NB4 (cell line): ENCODE measurements at regions not wholly inside any gene's neighbourhood (a gene's known extent, or its start where the extent isn't known, plus 50 kb on each side); places are given as distances from the start of the nearest gene placed in this dataset.

ENCODE experiments used
- CTCF ChIP-seq: IDR thresholded peaks from one replicate; pipeline ENCODE4 v1.5.1; 2012; ENCODE audit warnings: low read depth, low read length
- MAX ChIP-seq: IDR thresholded peaks from 2 replicates; pipeline ENCODE4 v1.6.1; 2011; ENCODE audit warnings: low read depth, low read length
- MYC ChIP-seq: IDR thresholded peaks from 2 replicates; pipeline ENCODE4 v1.6.1; 2011; ENCODE audit warnings: low read depth, low read length
- POLR2A ChIP-seq: IDR thresholded peaks from 2 replicates; pipeline ENCODE4 v1.6.1; 2011; ENCODE audit warnings: mild to moderate bottlenecking; ENCODE audit not compliant: insufficient read length; ENCODE audit errors: extremely low read depth

- TF ChIP-seq CTCF = no peak
- TF ChIP-seq POLR2A = no peak
- TF ChIP-seq MAX = no peak
- TF ChIP-seq MYC = no peak
These were observed 319.8 kb downstream of the GATA3 start for GRCh38 chr10:8374334-8374733.
